NT2/D1 (cell line): ENCODE measurements at regions not wholly inside any gene's neighbourhood (a gene's known extent, or its start where the extent isn't known, plus 50 kb on each side); places are given as distances from the start of the nearest gene placed in this dataset.

ENCODE experiments used
- SUZ12 ChIP-seq: IDR thresholded peaks from 2 replicates; pipeline ENCODE4 v1.6.1; 2011; ENCODE audit not compliant: insufficient read length, insufficient read depth; ENCODE audit errors: extremely low read depth
- YY1 ChIP-seq: IDR thresholded peaks from 2 replicates; pipeline ENCODE4 v1.6.1; 2011; ENCODE audit not compliant: insufficient read length, insufficient read depth
- ZNF274 ChIP-seq: IDR thresholded peaks from 2 replicates; pipeline ENCODE4 v1.6.1; 2011; ENCODE audit warnings: mild to moderate bottlenecking, low read depth, low read length

DNA sequence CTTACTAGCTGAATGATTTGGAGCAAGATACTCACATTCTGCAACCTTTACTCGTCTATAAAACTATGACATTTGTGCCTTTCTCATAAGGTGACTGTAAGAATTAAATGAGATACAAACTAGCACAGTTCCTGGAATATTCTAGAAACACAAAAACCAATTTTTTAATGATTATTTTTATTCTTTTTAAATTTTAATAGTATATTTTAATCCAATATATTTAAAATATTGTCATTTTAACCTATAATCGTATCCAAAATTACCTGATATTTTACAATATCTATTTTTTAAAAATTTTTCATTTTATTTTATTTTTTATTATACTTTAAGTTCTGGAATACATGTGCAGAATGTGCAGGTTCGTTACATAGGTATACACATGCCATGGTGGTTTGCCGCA is 238.1 kb downstream of the OLFM4 start:
- TF ChIP-seq YY1, result no peak
- no peak for TF ChIP-seq SUZ12
- no peak for TF ChIP-seq ZNF274
